Cardiac muscle cell (in vitro differentiated cells and primary cell): ENCODE measurements at regions not wholly inside any gene's neighbourhood (a gene's known extent, or its start where the extent isn't known, plus 50 kb on each side); places are given as distances from the start of the nearest gene placed in this dataset.
"Not testable (repeated sequence)": the region's sequence is repeated elsewhere in the genome, so short reads cannot be mapped to it uniquely, and the experiment has no call there.

ENCODE experiments used
- DNase-seq, 2 donors: peaks; one replicate each; pipeline versions ENCODE4 v3.0.0 to v3.0.0-alpha.2; 2010 to 2017; ENCODE audit warnings: low read depth in 1 of 2, low spot score in 1 of 2
- H3K27ac ChIP-seq: fragments of 200-600 bp; sonication (generic); 2 replicates; pipeline ENCODE4 v1.5.1; 2016
- H3K27me3 ChIP-seq: fragments of 200-600 bp; sonication (generic); 2 replicates; pipeline ENCODE4 v1.6.0; 2016; ENCODE audit warnings: control low read depth
- H3K36me3 ChIP-seq: fragments of 200-600 bp; sonication (generic); 2 replicates; pipeline ENCODE4 v1.5.1; 2016; ENCODE audit warnings: control low read depth
- H3K4me1 ChIP-seq: fragments of 200-600 bp; sonication (generic); 2 replicates; pipeline ENCODE4 v1.8.1; 2017; ENCODE audit warnings: low read depth, mild to moderate bottlenecking, mixed run types
- H3K4me3 ChIP-seq: fragments of 200-600 bp; sonication (generic); 2 replicates; pipeline ENCODE4 v1.5.1; 2016; ENCODE audit warnings: mild to moderate bottlenecking
- H3K9me3 ChIP-seq: fragments of 200-600 bp; sonication (generic); 2 replicates; pipeline ENCODE4 v1.5.1; 2017; ENCODE audit warnings: low read depth, mild to moderate bottlenecking, control low read depth
- TF ChIP-seq, protein P1 (sequence below): IDR thresholded peaks from 2 replicates; pipeline ENCODE4 v1.5.1; 2012; ENCODE audit warnings: low read depth, mild to moderate bottlenecking, low read length

DNA sequence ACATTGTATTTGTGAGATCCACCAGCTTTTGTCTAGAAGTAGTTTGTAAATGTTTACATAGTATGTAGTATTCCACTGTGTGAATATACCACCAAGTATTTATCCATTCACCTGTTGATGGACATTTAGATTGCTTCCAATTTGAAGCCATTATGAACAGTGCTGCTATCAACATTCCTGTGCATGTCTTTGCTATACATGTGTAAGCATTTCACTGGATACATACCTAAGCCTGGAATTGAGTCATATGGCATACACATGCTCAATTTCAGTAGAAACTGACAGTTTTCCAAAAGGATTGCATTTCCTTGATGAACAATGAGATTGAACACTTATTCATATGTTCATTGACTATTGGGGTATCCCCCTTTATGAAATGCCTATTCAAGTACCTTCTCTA, 540.6 kb upstream of the SOX9 start:
- DNase-seq = no peak
- Histone ChIP-seq H3K9me3 (no peaks in the 10 kb centered on the region), H3K4me1 (no peaks in the 10 kb centered on the region), H3K36me3 (no peaks in the 10 kb centered on the region), H3K27me3 (no peaks in the 10 kb centered on the region), H3K27ac (no peak overlapping the region), H3K4me3 (no peak overlapping the region)
- TF ChIP-seq, protein P1, sequence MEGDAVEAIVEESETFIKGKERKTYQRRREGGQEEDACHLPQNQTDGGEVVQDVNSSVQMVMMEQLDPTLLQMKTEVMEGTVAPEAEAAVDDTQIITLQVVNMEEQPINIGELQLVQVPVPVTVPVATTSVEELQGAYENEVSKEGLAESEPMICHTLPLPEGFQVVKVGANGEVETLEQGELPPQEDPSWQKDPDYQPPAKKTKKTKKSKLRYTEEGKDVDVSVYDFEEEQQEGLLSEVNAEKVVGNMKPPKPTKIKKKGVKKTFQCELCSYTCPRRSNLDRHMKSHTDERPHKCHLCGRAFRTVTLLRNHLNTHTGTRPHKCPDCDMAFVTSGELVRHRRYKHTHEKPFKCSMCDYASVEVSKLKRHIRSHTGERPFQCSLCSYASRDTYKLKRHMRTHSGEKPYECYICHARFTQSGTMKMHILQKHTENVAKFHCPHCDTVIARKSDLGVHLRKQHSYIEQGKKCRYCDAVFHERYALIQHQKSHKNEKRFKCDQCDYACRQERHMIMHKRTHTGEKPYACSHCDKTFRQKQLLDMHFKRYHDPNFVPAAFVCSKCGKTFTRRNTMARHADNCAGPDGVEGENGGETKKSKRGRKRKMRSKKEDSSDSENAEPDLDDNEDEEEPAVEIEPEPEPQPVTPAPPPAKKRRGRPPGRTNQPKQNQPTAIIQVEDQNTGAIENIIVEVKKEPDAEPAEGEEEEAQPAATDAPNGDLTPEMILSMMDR = no peak

DNA sequence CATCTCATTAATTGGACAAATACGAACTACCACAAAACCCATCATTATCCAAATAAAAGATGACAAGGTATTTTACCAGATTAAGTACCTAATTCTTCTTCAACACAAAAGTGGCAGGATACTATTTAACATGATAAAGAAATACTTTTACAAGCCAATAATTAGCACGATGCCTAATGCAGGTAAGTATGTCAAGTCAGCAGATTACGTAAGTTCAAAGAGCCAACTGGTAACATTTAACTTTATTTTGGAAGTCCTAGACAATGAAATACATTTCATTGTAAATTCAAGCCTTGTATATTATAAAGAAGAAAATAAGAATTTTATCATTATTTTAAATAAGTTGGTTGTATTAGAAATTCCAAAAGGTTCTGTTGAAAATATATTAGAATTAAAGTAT, 535.3 kb upstream of the SOX9 start:
- DNase-seq = no peak
- H3K36me3 ChIP-seq = no peaks in the 10 kb centered on the region
- H3K4me3 ChIP-seq = no peak overlapping the region
- H3K4me1 ChIP-seq = no peaks in the 10 kb centered on the region
- TF ChIP-seq, protein P1 = no peak
- H3K27ac ChIP-seq = no peak overlapping the region
- no peaks in the 10 kb centered on the region for H3K27me3 ChIP-seq
- H3K9me3 ChIP-seq = no peaks in the 10 kb centered on the region

DNA sequence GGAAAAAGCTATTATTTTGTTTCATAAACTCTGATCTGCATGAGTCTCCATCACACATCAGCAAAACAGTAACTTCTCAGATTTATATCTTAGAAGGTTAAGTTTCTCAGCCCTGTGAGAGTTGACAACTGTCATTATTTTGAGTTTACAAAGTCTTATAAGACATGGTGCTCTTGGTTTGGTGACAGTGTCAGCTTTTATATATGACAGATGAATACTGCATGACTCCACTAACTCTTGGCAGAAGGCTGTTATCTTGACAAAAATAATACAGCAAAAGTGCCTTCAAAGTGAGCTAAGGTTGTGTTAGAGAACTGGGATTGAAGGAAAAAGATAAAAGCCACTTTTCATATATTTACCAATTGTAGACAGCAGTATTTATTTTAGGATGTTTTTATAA, 528.4 kb upstream of the SOX9 start:
- H3K27me3 ChIP-seq = no peaks in the 10 kb centered on the region
- no peak overlapping the region for H3K4me3 ChIP-seq
- no peak for DNase-seq
- TF ChIP-seq, protein P1 = no peak
- no peaks in the 10 kb centered on the region for H3K4me1 ChIP-seq
- no peak overlapping the region for H3K27ac ChIP-seq
- no peaks in the 10 kb centered on the region for H3K9me3 ChIP-seq
- no peaks in the 10 kb centered on the region for H3K36me3 ChIP-seq

DNA sequence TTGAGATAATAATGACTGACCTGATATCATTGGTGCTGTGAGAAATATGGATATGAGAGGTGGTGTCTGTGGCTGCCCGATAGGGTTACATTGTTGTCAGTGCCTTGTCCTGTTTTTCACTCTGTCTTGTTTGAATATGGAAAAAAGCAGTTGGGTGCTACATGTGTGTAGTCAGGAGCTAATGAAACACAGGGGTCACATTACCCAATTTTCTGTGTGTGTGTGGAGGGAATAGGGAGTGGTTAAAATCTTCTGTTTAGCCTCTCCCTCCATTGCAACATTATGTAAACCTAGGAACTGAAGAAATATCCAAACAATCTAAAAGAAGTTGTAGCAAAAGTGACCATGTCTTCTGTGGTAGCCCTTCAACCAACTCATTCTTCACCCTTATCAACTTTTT, 527.7 kb upstream of the SOX9 start:
- Histone ChIP-seq H3K9me3 (no peaks in the 10 kb centered on the region), H3K27ac (no peak overlapping the region), H3K27me3 (no peaks in the 10 kb centered on the region), H3K4me1 (no peaks in the 10 kb centered on the region), H3K4me3 (no peak overlapping the region), H3K36me3 (no peaks in the 10 kb centered on the region)
- TF ChIP-seq, protein P1 = no peak
- DNase-seq = no peak

DNA sequence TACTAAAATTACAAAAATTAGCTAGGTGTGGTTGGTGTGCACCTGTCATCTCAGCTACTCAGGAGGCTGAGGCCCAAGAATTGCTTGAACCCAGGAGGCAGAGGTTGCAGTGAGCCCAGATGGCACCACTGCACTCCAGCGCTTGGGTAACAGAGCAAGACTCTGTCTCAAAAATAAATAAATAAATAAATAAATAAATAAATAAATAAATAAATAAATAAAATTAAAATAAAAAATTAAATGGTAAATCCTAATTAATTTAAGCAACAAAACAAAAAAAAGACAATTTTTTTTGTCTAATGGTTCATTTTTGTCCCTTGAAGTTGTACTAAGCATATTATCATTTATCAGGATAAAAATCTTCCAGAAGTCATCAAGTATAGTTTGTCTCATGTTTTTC, 521.2 kb upstream of the SOX9 start:
- H3K4me1 ChIP-seq, DNase-seq, H3K36me3 ChIP-seq, H3K27ac ChIP-seq, H3K4me3 ChIP-seq, H3K9me3 ChIP-seq, H3K27me3 ChIP-seq: not testable (repeated sequence)

DNA sequence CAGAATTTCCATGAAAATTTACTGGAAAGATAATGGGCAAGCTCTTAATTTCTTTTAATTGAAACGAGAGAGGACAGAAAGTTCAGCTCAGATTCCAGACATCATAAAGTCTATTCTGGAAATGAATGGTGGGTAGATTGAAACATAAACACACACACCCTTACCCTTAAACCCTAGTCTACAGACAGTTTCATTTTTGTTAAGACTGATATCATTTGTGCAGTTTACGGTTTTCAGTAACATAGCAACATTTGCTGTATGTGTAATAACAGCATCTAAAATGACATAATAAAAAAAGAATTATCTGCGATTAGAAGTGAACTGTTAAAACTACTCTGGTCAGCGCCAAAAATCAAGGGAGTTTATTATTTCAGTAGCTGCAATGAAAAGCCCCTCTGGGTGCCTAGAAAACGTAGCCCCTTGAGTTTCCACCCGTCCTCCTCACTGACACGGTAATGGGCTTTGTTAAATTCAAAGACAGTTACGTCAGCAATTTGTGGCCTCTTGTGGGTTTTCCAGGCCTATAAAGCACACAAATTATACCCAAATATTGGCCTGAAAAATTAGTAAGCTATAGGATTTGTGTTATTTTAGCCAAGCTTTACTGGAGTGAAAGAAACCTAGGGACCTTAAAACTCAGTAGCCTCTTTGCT, 520.6 kb upstream of the SOX9 start:
- H3K27me3 ChIP-seq = no peaks in the 10 kb centered on the region
- H3K36me3 ChIP-seq = no peaks in the 10 kb centered on the region
- TF ChIP-seq, protein P1 = no peak
- H3K4me3 ChIP-seq = no peak overlapping the region
- DNase-seq = peak in 1 of 2 donors; percentile 16
- H3K4me1 ChIP-seq = no peaks in the 10 kb centered on the region
- H3K27ac ChIP-seq = no peak overlapping the region
- no peaks in the 10 kb centered on the region for H3K9me3 ChIP-seq
